ENCODE measurements at regions not wholly inside any gene's neighbourhood (a gene's known extent, or its start where the extent isn't known, plus 50 kb on each side); places are given as distances from the start of the nearest gene placed in this dataset.

GRCh38 chr6:1004885-1005630, 306.8 kb upstream of the FOXQ1 start:
- no peak for TF ChIP-seq EZH2 (IDR thresholded peaks at IDR 0.05; ENCODE audit: insufficient read depth, poor library complexity, severe bottlenecking)
- no peak for TF ChIP-seq EZH2phosphoT487 (IDR thresholded peaks at IDR 0.05; ENCODE audit: insufficient read depth, low read depth)

Data from GM23248 (cell line).